ENCODE measurements at regions not wholly inside any gene's neighbourhood (a gene's known extent, or its start where the extent isn't known, plus 50 kb on each side); places are given as distances from the start of the nearest gene placed in this dataset.
A peak's percentile ranks its signal among the peaks of the same experiment; 100 is the strongest.
"Not testable (repeated sequence)": the region's sequence is repeated elsewhere in the genome, so short reads cannot be mapped to it uniquely, and the experiment has no call there.

DNA sequence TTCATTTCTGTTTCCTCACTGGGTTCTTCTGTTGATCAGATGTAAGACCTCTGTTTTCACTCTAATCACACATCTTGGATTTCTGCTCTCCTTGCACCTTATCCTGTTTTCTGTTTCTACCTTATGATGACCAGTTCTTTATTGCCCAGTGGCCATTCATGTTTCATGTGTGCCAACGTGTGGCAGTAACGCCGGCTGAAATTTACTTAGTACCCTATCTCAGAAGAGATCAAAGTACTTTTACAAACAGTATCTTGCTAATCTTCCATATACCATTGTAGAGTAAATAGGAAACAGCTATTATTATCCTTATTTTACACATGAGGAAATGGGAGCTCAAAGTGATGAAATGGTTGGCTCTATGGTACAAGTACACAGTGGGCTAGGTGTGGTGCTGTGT, 74.0 kb downstream of the GATA3 start:
- DNase-seq = no peak

DNA sequence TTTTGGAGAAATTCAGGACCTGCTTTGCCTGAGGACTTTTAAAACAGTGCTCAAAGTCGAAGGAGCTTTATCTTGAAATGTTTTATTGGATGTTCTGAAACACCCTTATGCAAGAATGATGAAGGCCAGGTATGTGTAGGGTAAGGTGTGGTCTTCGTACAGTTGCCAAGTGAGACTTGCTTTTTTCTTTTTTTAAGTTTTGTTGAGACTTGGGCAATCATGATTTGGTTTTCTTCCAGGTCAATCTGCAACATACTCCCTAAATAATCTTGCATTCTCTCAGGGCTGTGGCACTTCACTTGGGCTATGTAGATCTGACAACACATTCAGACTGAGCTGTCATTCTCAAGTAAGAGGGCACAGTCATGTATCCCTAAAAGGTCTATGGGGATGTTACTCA, 75.0 kb downstream of the GATA3 start:
- no peak for DNase-seq

DNA sequence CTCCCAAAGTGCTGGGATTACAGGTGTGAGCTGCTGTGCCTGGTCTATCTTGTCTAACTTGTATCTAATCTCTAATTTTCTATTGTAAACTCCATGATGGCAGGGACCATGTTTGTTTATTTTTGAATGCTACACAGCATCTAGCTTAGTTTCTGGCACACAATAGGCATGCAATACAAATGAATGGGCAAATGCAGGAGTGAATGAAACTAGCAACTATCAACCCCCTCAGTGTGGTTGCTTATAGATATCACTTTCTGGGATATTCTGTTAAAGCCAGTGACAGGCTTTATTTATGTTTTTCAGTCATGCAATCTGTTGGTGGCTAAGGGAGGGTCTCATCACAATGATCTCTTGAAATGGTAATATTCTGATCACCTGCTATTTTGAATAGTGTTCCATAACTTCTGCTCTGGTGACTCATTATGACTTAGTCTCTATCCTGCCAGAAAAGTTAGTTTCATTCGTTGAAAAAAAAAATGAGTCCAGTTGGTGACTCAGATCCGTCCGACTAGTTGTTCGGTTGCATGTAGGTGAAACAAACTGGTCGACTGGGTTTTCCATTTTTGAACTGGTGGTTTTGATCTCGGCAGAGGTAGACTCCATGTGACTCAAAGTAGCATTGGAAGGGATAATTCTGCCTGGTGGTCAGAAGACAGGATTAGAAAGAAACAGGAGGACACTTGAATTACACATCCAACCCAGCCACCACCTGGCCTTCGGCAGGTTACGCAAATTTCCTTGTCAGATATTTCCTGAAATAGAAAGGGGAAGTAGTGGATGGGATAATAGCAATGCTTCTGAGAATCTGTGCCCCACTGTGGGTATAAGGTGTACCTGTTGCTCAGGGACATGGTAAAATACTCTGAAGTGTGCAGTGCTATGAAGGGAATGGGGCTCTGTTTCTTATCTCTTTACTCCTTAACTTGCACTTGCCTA, 76.8 kb downstream of the GATA3 start:
- DNase-seq = peak; percentile 34

DNA sequence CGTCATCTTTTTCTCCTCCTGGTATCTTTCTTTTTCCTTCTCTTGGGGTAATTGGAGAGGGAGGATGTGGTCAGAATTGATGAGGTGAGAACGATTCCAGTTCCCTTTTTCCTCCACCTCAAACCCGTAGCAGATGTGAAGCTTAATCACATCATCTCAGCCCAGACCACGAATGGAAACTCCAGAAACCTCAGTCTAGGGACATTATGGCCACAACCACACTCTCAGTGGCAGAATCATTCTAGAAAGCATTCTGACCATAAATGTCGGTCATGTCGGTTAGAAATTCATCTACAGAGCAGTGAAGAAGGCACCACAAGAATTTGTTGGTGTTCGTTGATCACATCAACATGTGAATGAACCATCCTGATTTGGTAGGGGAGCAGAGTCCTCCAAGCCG, 78.7 kb downstream of the GATA3 start:
- DNase-seq = peak; percentile 81

DNA sequence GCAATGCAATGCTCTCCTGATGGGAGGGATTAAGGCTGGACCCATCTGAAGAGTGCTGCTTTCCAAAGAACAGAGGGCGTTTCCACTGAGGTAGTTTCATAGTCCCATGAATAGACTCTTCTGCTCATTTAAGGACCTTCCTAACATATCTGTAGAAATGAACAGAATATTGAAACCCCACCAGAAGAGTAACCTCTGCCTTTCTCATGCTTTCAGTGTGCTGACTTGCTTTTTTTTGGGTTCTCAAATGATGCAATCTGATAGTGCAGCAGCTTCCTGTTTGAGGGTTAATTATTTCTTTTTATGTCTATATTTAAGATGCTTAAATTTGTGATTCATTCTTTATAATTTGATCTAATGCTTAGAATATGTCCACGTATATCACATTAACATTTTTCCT, 82.2 kb downstream of the GATA3 start:
- DNase-seq = no peak

DNA sequence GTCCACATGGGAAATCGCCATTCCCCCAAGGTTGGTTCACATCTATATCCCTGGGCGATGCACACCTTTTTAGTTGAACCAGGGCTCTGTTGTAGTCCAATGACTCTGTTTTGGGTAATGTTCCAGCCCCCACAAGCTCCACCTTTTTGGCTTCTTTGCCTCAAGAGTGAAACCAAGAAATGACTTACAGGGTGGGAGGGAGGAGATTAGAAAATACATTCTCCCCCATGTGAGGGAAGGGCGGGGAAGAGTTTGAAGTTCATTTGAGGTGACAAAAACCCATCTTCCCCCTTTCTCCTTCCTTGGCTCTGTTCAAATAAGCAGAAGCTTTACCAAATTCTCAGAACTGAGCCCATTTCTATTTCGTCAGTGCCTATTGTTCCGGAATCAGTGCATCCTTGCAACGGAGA, 82.8 kb downstream of the GATA3 start:
- DNase-seq = no peak

DNA sequence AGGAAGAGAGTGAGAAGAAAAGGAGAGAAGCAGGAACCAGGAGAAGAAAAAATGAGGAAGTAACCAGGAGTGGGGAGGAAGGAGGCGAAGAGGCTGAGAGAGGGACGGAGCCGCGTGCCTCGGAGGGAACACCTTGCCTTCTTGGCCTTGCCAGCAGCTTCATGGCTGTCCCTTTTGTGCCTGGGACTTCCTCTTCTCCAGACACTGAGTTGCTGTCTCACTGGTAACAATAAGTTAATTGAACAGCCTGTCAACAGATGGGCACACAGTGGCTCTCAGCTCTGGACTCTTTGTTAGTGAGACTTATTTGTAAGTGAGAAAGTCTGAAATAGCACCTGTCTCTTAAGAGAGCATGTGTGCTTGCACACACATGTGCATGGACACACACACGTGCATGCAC, 83.2 kb downstream of the GATA3 start:
- DNase-seq = peak; percentile 61

DNA sequence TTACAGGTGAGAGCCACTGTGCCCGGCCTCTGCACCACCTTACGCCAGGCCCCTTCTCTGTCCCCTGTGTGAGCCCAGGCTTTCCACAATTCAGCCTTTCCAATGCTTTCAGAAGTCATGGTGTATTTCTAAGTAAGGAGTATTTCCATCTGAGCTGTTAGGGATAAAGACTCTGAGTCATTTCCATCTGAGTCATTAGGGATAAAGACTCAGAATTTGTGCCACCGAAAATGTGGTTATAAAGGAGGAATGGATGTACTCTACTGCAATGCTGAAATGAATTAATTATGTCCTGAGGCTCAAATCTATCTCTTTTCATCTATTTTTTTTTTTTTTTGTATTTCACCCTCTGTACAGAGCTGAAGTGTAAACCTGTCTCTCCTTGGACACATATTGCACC, 84.0 kb downstream of the GATA3 start:
- DNase-seq = no peak

DNA sequence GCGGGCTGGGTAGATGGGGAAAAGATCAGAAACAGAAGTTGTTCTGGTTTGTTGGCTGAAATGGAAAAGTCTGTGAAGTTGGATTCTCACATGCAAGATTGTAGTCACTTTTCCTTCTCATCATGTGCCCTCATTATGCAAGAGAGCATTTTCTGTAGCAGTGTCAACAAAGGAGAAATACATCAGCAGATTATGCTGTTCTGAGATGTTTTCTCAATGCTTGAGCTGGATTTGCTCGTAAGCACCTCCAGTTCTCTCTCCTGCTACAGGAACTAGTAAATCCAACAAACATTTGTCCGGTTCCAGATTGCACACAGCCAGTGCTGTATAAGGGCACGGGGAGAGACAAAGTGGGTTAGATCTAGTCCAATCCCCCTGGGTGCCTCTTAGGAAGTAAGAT, 90.0 kb downstream of the GATA3 start:
- DNase-seq = no peak

DNA sequence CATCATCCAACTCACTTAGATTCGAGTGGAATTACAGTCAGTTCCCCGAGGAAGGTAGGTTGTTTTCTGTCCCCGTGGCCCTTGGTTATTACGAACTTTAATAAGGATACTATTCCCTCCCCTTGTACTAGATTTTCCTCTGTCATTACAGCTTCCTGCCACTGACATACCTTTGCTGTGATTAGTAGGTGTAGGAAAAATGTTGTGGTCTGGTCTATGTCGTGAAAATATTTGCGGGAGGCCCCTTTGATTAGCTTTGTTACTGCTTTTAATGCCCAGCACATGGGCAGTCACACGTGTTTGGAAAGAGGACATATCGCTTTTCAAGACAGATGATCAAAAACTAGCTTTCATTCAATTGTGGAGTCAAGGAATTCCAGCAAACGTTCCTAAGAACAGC, 92.2 kb downstream of the GATA3 start:
- DNase-seq = no peak

DNA sequence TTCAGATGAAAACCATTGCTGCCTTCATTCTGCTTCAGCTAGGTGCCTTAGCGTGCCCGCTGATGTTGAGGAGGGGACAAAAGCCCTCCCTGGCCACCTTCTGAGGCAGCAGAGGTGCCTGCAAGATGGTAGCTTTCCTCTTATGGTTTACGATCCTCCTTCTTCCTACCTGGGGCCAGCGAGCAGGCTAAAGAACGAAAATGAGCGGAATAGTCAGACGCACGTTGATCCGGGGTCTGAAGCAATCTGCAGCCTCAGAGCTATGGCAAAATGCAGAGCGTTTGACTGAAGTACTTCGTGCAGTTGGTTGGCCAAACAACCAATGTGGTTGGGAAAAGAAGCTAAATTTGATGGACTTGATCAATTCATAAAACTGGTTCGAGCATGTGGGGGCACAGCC, 95.5 kb downstream of the GATA3 start:
- DNase-seq = no peak

DNA sequence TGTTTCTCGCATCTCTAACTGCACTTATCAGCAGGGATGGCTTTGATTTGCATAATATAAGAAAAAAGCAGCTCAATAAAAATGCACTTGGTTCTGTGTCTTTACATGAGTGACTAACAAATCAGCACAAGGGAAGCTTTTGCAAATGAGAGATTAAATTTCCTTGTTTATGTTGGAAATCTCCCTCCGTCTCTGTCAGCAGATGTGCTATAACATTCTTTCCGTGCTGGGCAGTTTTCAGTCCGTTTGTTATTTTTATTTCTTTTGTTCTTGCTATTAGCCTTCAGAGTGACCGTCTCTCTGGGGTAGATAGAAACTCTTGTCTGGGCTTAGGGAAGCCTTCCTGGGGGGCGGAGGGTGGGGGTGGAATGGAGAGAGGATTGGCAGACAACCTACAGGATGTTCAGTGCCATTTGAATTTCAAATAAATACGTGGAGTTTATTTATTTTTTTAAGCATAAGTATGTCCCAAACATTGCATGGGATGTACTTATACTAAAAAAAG, 96.0 kb downstream of the GATA3 start:
- DNase-seq = no peak

DNA sequence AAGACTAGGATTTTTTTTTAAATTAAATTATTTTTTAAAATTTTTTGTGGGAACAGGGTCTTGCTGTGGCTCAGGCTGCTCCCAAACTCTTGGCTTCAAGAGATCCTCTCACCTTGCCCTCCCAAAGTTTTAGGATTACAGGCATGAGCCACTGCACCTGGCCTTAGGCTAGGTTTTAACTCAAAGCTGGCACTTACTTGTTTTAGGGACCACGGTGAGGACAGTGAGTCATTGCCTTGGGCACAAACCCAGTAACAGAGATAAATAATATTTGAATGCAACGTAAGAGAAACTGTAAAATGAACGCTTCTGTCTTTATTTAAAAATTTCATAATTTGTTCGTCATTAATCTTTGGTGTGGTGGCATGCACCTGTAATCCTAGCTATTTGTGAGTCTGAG, 96.6 kb downstream of the GATA3 start:
- DNase-seq = no peak

DNA sequence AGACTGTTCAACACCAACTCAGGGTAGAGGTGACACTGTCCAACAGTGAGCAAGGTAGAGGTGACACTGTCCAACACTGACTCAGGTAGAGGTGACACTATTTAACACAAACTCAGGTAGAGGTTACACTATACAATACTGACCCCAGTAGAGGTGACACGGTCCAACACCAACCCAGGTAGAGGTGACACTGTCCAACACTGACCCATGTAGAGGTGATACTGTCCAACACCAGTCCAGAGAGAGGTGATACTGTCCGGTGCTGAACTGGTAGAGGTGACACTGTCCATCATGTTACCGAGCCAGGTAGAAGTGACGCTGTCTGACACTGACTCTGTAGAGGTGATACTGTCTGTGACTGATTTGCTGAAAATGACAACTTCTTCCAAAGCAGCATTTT, 102.4 kb downstream of the GATA3 start:
- no peak for DNase-seq

DNA sequence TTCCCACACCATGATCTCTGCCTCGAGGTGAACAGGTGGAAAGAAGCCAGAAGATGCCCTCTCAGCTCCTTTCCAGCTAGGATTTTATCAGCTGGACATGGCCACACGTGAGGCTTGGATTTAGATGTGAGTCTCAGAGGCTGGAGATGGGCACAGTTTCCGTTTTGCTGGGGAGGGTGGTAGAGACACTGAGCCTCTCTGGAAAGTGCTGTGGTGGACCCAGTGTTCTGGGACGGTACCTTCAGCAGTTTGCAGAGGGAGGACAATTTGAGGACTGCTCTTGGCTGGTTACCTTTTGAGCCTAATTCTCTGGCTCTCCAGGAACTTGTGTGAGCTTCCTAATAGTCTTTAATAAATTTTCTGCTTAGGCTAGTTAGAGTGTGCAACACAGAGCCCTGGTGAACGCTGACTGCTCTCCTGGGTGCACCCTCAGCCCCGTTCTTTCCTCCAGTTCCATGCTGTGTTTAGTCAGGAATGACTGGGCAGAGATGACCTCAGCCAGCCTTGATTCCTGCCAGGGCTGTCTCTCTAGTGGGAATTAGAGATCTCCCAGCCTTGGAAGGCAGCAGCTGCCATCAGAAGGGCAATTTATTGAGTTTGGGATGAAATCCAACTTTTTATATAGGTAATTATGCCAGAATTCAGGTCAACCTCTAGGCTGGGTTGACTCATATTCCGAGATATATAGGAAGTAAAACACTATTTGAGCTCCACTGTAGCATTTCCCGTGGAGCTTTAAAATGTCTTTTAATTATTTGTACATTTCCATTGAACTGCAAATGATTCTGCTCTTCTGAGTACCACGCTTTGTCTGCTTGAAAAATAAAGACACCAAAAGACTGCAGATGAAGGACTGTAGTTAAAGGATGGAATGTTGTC, 103.9 kb downstream of the GATA3 start:
- DNase-seq = no peak

DNA sequence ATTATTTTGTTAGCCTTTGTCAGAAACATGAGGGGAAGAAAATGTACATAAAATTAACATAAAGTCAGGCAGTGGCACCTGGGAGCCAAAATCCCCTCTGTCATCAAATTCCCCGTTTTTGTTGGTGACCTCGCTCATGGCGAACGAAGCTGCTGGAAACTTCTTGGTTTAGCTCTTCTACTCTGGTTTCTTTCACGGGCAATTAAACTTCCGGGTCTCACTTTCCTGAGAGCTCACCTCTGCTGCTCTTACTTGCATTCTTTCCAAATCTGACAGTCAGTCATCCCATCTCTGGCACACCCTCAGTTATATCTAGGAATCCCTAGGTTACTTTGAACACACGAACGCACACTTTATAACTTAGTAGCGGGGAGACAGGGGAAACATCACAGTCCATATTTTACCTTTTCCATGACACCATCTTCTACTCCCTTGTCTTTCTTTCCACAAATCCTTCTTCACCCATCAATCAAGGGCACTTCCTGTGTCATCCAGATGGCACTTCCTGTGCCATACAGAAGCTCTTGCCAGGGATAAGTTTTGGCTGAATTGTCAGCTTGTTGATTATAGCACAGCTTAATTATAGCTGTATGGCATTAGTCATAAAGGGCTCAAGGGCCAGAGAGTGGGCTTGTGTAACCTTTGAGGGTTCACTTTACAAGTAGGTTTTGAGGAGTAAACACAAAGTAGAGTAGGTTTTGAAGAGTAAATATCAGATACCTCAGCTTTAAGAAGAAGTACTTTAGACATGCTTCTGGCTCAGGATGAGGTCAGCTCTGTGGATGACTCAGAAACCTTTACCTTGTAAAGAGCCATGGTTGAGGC, 105.1 kb downstream of the GATA3 start:
- no peak for DNase-seq

DNA sequence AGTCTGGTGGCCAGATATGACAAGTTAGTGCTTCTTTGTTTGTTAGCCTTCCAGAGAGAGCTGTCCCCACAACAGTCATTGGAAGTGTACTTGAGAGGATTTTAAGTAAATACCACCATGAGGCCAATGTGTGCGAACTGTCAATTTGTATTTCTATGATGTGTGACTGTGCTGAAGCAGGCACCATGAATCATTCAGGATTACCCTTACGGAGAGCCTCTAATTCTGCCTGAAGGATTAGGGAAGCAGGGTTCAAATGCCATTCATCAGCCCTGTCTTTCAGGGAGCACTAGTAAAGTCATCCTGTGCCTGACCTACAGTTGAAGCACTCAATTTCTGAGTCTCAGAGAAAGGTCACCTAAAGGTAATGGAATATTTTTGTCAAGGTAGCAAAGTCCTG, 109.3 kb downstream of the GATA3 start:
- DNase-seq = no peak

DNA sequence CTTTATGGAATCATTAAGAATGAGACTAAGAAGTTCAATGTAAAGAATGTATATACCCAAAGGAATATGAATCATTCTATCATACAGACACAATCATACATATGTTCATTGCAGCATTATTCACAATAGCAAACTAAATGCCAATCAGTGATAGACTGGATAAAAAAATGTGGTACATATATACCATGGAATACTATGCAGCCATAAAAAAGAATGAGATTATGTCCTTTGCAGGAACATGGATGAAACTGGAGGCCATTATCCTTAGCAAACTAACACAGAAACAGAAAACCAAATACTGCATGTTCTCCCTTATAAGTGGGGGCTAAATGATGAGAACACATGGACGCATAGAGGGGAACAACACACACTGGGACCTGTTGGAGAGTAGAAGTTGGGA, 110.2 kb downstream of the GATA3 start:
- not testable (repeated sequence) for DNase-seq

DNA sequence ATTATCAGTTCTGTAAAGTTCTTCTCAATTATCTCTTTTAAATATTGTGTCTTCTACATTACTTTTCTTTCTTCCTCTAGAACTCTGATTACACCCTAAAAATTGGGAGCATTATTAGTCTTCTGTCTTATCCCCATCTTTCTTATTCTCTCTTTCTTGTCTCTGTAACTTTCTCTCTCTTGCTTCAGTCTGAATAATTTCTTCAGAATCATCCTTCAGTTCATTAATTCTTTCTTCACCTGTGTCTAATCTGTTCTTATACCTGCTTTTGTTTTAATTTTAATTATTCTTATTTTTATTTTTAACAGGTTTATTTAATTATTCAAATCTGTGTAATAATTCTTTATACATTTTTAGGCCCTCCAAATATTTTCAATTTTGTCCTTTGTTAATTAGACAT, 114.3 kb downstream of the GATA3 start:
- DNase-seq = no peak

DNA sequence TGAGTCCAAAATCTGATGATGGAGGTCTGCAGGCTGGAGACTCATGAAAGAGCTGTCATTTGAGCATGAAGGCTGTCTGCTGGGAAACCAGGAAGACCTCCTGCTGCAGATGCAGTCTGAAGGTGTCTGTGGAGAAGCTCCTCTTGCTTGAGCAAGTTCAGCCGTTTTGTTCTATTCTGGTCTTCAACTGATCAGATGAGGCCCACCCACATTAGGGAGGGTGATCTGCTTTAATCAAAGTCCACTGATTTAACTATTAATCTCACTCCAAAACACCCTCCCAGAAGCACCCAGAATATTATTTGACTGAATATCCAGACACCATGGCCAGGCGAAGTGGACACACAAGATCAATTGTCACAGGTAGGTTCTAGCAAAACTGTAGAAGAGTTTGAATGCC, 116.5 kb downstream of the GATA3 start:
- DNase-seq = no peak

DNA sequence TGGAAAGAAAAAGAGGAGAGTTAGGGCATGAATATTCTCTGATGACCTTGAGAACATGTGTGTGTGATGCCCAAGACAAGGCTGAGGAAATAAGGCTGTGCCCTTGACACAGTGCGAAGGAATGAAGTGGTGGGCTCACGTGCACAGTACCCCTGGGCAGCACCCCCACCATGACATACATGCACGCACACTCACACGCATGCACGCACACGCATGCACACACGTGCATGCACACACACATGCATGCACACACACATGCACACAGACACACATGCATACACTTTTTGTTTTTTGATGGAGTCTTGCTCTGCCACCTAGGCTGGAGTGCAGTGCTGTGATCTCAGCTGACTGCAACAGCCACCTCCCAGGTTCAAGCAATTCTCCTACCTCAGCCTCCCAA, 118.1 kb downstream of the GATA3 start:
- DNase-seq = no peak

DNA sequence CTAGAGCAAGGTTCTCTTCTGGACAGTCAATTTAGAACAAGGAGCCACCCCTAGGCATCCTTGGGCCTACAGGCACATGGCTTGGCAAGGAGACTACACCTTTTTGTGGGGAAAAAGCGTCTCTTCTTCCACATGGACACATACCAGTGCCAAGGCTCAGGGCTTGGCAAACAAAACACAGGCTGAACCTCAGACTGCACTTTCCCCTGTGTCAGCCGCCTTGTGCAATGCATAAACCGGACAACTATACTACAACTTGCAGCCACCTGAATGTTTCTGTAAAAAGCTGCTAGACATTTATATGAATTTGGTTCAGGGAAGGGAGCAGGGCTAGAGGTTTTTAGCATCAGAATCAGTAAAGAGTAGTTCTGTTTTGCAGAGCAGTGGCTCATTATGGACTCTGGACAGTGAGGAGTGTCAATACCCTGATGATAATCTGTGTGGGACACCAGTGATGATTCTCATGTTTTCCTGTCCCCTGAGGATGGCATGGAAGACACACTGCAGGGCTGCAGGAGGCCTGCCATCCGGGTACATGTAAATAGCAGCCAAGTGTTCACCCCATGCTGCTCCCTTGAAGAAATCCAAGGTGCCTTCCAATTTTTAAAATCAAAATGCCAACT, 118.9 kb downstream of the GATA3 start:
- no peak for DNase-seq

DNA sequence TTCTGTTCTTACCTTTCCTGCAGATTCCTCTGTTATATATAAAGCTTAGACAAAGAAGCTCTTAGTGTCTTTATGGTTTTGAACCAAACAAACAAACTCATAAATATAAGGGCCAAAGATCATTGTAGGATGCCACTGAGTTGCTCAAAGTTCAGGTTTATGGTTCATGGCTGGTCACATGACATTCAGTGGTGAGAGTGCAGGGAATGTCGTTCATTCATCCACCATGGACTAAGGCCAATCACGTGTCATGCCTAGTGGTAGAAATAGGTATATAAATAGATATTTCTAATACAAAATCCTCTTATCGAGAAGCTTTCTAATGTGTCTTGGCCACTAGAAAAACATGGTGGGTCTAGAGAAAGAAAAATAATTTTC, 119.4 kb downstream of the GATA3 start:
- DNase-seq = no peak
